LNCAP (cell line): ENCODE measurements at regions not wholly inside any gene's neighbourhood (a gene's known extent, or its start where the extent isn't known, plus 50 kb on each side); places are given as distances from the start of the nearest gene placed in this dataset.

Experiments
- TF ChIP-seq, protein P1 (sequence below): fragments of 450-650 bp; IDR thresholded peaks from 2 replicates; pipeline ENCODE4 v1.5.1; 2017; ENCODE audit warnings: mild to moderate bottlenecking

- TF ChIP-seq, protein P1, sequence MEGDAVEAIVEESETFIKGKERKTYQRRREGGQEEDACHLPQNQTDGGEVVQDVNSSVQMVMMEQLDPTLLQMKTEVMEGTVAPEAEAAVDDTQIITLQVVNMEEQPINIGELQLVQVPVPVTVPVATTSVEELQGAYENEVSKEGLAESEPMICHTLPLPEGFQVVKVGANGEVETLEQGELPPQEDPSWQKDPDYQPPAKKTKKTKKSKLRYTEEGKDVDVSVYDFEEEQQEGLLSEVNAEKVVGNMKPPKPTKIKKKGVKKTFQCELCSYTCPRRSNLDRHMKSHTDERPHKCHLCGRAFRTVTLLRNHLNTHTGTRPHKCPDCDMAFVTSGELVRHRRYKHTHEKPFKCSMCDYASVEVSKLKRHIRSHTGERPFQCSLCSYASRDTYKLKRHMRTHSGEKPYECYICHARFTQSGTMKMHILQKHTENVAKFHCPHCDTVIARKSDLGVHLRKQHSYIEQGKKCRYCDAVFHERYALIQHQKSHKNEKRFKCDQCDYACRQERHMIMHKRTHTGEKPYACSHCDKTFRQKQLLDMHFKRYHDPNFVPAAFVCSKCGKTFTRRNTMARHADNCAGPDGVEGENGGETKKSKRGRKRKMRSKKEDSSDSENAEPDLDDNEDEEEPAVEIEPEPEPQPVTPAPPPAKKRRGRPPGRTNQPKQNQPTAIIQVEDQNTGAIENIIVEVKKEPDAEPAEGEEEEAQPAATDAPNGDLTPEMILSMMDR = no peak
Observed at GRCh38 chr12:63325757-63326156, 174.8 kb upstream of the AVPR1A start.

GRCh38 chr12:63323942-63324341 lies 172.9 kb upstream of the AVPR1A start:
- TF ChIP-seq, protein P1 = no peak

- TF ChIP-seq, protein P1 = no peak
Observed at GRCh38 chr12:63321373-63321772, 170.4 kb upstream of the AVPR1A start.

GRCh38 chr12:63319936-63320633 lies 169.1 kb upstream of the AVPR1A start:
- TF ChIP-seq, protein P1 = no peak

- TF ChIP-seq, protein P1 = no peak
Observed at GRCh38 chr12:63319386-63319785, 168.4 kb upstream of the AVPR1A start.

- TF ChIP-seq, protein P1 = no peak
Observed at GRCh38 chr12:63318933-63319332, 167.9 kb upstream of the AVPR1A start.

GRCh38 chr12:63318313-63318712 lies 167.3 kb upstream of the AVPR1A start:
- TF ChIP-seq, protein P1 = no peak

DNA sequence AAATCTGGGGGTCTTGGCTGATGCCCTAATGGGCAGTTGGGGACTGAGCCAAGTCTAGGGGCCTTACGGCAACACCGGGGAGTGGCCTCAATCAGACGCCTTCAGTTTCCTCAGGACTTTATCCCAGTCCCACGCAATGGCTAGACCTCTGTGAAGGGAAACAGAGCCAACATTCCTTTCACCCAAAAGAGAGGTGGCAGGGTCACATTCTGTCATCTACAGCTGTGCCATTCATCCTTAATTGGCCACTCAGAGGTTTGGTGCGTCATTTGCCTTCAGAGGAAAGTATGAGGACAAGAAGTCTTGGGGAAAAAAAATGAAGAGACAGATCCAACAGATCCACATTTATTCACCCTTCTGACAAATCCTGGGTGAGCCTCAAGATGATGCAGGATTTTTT lies 166.9 kb upstream of the AVPR1A start:
- TF ChIP-seq, protein P1 = no peak
